Peyer's patch (tissue), 4 donors: ENCODE measurements at regions not wholly inside any gene's neighbourhood (a gene's known extent, or its start where the extent isn't known, plus 50 kb on each side); places are given as distances from the start of the nearest gene placed in this dataset.

ENCODE experiments used
- CTCF ChIP-seq, 6 experiments: fragments of 450-650 bp in 4 of 6; fragments of 200-600 bp in 2 of 6; sonication (generic) in 1 of 6; IDR thresholded peaks; one replicate each; pipeline ENCODE4 v1.5.1; 2017 to 2019; ENCODE audit warnings: antibody characterized with exemption in 6 of 6, mild to moderate bottlenecking in 3 of 6, moderate library complexity in 1 of 6
- POLR2A ChIP-seq, 2 donors: fragments of 450-650 bp; IDR thresholded peaks; one replicate each; pipeline ENCODE4 v1.5.1; 2017; ENCODE audit warnings: antibody characterized with exemption in 2 of 2, mild to moderate bottlenecking in 2 of 2, moderate library complexity in 2 of 2

- TF ChIP-seq CTCF (IDR thresholded peaks at IDR 0.05) (no peak), POLR2A (IDR thresholded peaks at IDR 0.05) (no peak)
Measured at GRCh38 chr6:21752054-21752811, 158.7 kb downstream of the SOX4 start.
